ENCODE measurements at regions not wholly inside any gene's neighbourhood (a gene's known extent, or its start where the extent isn't known, plus 50 kb on each side); places are given as distances from the start of the nearest gene placed in this dataset.

DNA sequence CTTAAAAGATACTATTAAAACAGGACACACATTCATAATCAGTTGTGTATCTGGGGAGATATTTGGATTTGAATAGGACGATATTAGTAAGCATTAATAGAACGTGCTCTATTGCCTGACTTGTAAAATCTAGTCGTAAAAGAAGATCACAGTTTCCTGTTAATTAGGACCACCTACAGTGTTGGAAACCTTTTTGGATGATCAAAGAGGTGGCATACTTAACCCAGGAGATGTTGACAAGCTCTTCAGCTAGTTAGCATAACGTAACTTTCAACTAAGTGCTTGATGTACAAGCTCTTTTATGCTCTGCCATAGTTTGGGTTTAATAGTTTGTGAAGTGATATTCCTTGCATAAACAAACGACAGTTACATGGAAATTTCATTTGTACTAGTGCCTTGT is 293.3 kb upstream of the NR5A2 start:
- no peak for DNase-seq (ENCODE audit: low spot score)
- H2BK5ac ChIP-seq (ENCODE audit: low read length), result no peak overlapping the region
- WGBS, 2 donors (ENCODE audit: extremely low coverage in 2 of 2, insufficient read length in 2 of 2, insufficient replicate concordance in 1 of 2), result no CpG with 5 or more reads among the region's 5 CpGs

DNA sequence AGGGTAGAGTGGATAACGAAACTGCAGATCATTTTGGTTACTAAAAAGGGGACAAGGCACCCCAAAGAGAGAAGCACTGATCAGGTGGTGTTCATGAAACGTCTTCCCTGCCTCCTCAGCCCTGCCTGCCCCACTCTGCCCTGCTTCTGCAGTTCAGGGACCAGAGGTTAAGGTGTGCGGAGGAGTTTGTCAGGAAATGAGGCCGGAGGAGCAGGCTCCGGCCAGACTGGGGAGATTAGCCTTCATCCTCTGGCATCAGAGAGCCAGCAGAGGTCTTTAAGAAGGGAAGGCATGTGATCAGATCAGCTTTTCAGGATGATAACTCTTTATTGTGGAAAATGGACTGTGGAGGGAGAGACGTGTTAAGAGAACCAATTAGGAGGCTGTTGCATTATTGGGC is 291.9 kb upstream of the NR5A2 start:
- Histone ChIP-seq H3K4ac (ENCODE audit: low read length) (no peak overlapping the region), H4K8ac (ENCODE audit: low read depth, low read length) (no peak overlapping the region), H2AK5ac (ENCODE audit: low read depth, low read length) (no peak overlapping the region), H3K4me3 (ENCODE audit: low read length in 2 of 2) (no peak overlapping the region), H4K91ac (ENCODE audit: low read depth, low read length, poor library complexity) (no peak overlapping the region), H3K36me3 (replicated peaks in 1 of 2; ENCODE audit: control insufficient read depth in 2 of 2, insufficient read depth in 2 of 2, low read length in 2 of 2) (no peaks in the 10 kb centered on the region), H3K4me1 (ENCODE audit: control insufficient read depth in 2 of 2, insufficient read depth in 1 of 2, low read depth in 1 of 2, low read length in 2 of 2) (peaks cover 0 to 1% of the 10 kb centered on the region in 2 donors), H3K79me1 (ENCODE audit: low read depth, low read length) (no peaks in the 10 kb centered on the region), H3K14ac (ENCODE audit: low read length) (no peak overlapping the region), H2BK120ac (ENCODE audit: low read depth, low read length) (no peak overlapping the region), H3K18ac (ENCODE audit: low read length) (no peak overlapping the region), H3K9ac (ENCODE audit: low read depth, low read length, poor library complexity) (no peak overlapping the region), H3K27me3 (ENCODE audit: control insufficient read depth in 3 of 3, insufficient read depth in 3 of 3, low read depth in 1 of 3, low read length in 3 of 3) (no peaks in the 10 kb centered on the region), H3K27ac (replicated peaks; ENCODE audit: low read length) (no peak overlapping the region), H2BK15ac (ENCODE audit: low read length) (no peak overlapping the region), H3K23ac (ENCODE audit: low read depth, low read length, poor library complexity) (no peak overlapping the region), H2AFZ (ENCODE audit: low read length) (peak overlapping the region; percentile 74), H3K9me3 (replicated peaks in 1 of 2; ENCODE audit: control insufficient read depth in 2 of 2, insufficient read depth in 1 of 2, low read depth in 1 of 2, low read length in 2 of 2) (no peaks in the 10 kb centered on the region), H2BK12ac (ENCODE audit: low read length) (no peak overlapping the region), H2BK5ac (ENCODE audit: low read length) (no peak overlapping the region), H3K4me2 (ENCODE audit: insufficient read depth, low read length, poor library complexity, severe bottlenecking) (no peak overlapping the region)
- WGBS, 2 donors (ENCODE audit: extremely low coverage in 2 of 2, insufficient read length in 2 of 2, insufficient replicate concordance in 1 of 2), result no CpG with 5 or more reads among the region's 6 CpGs
- DNase-seq (ENCODE audit: low spot score), result no peak

More for the DNA sequence above, 293.3 kb upstream of the NR5A2 start:
- no peak overlapping the region for H3K27ac ChIP-seq (replicated peaks; ENCODE audit: low read length)
- H4K91ac ChIP-seq (ENCODE audit: low read depth, low read length, poor library complexity), result no peak overlapping the region
- no peak overlapping the region for H2AK5ac ChIP-seq (ENCODE audit: low read depth, low read length)
- no peak overlapping the region for H3K18ac ChIP-seq (ENCODE audit: low read length)
- no peak overlapping the region for H2BK120ac ChIP-seq (ENCODE audit: low read depth, low read length)
- H3K9me3 ChIP-seq (replicated peaks in 1 of 2; ENCODE audit: control insufficient read depth in 2 of 2, insufficient read depth in 1 of 2, low read depth in 1 of 2, low read length in 2 of 2), result no peaks in the 10 kb centered on the region
- no peaks in the 10 kb centered on the region for H3K27me3 ChIP-seq (ENCODE audit: control insufficient read depth in 3 of 3, insufficient read depth in 3 of 3, low read depth in 1 of 3, low read length in 3 of 3)
- no peak overlapping the region for H4K8ac ChIP-seq (ENCODE audit: low read depth, low read length)
- no peak overlapping the region for H3K9ac ChIP-seq (ENCODE audit: low read depth, low read length, poor library complexity)
- H2BK12ac ChIP-seq (ENCODE audit: low read length), result no peak overlapping the region
- no peak overlapping the region for H3K4me2 ChIP-seq (ENCODE audit: insufficient read depth, low read length, poor library complexity, severe bottlenecking)
- no peaks in the 10 kb centered on the region for H3K36me3 ChIP-seq (replicated peaks in 1 of 2; ENCODE audit: control insufficient read depth in 2 of 2, insufficient read depth in 2 of 2, low read length in 2 of 2)
- H3K79me1 ChIP-seq (ENCODE audit: low read depth, low read length), result no peaks in the 10 kb centered on the region
- H3K14ac ChIP-seq (ENCODE audit: low read length), result no peak overlapping the region
- no peak overlapping the region for H3K23ac ChIP-seq (ENCODE audit: low read depth, low read length, poor library complexity)
- no peak overlapping the region for H2BK15ac ChIP-seq (ENCODE audit: low read length)
- no peak overlapping the region for H3K4me3 ChIP-seq (ENCODE audit: low read length in 2 of 2)
- peaks cover 0 to 1% of the 10 kb centered on the region in 2 donors for H3K4me1 ChIP-seq (ENCODE audit: control insufficient read depth in 2 of 2, insufficient read depth in 1 of 2, low read depth in 1 of 2, low read length in 2 of 2)
- no peak overlapping the region for H2AFZ ChIP-seq (ENCODE audit: low read length)
- H3K4ac ChIP-seq (ENCODE audit: low read length), result no peak overlapping the region

DNA sequence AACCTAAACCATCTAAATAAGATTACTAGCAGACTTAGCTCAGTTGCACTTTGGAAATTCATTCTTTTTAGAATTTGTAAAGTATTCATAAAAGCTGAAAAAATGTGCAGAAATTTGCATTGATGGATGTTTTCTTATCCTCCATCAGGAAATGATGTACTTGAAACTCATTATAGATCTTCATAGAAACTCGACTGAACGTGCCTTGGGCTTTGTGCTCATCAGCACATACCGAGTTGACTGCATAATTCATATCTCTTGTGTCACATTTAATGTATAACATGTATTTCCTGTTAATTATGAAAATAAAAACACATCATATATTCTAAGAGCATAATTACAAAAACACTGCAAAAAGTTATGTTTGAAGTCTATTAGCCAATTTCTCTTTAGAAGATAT is 290.9 kb upstream of the NR5A2 start:
- Histone ChIP-seq H3K27ac (replicated peaks; ENCODE audit: low read length) (no peak overlapping the region), H3K4ac (ENCODE audit: low read length) (no peak overlapping the region), H2AFZ (ENCODE audit: low read length) (no peak overlapping the region)

DNA sequence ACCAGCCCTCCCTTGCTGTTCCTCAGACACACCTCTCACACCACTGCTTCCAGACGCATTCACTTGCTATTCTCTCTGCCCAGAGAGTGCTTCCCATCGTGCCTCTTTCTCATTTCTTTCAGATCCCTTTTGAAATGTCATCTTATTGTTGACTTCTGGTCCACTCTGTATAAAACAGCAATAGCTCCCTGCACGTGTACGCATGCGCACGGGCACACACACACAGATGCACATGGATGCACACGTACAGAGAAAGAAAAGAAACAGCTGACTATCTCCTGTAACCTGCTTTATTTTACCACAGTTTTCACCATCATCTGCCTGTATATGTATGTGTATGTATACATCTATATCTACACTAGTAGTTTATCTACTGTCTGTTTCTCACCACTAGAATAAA is 285.9 kb upstream of the NR5A2 start:
- WGBS, 2 donors (ENCODE audit: extremely low coverage in 2 of 2, insufficient read length in 2 of 2, insufficient replicate concordance in 1 of 2), result no CpG with 5 or more reads among the region's 7 CpGs
- Histone ChIP-seq H3K23ac (ENCODE audit: low read depth, low read length, poor library complexity) (no peak overlapping the region), H3K36me3 (replicated peaks in 1 of 2; ENCODE audit: control insufficient read depth in 2 of 2, insufficient read depth in 2 of 2, low read length in 2 of 2) (no peaks in the 10 kb centered on the region), H4K8ac (ENCODE audit: low read depth, low read length) (no peak overlapping the region), H2BK5ac (ENCODE audit: low read length) (no peak overlapping the region), H3K4me1 (ENCODE audit: control insufficient read depth in 2 of 2, insufficient read depth in 1 of 2, low read depth in 1 of 2, low read length in 2 of 2) (no peaks in the 10 kb centered on the region), H3K9me3 (replicated peaks in 1 of 2; ENCODE audit: control insufficient read depth in 2 of 2, insufficient read depth in 1 of 2, low read depth in 1 of 2, low read length in 2 of 2) (no peaks in the 10 kb centered on the region), H3K4ac (ENCODE audit: low read length) (no peak overlapping the region), H2BK12ac (ENCODE audit: low read length) (no peak overlapping the region), H3K4me2 (ENCODE audit: insufficient read depth, low read length, poor library complexity, severe bottlenecking) (no peak overlapping the region), H2AFZ (ENCODE audit: low read length) (no peak overlapping the region), H3K79me1 (ENCODE audit: low read depth, low read length) (no peaks in the 10 kb centered on the region), H3K9ac (ENCODE audit: low read depth, low read length, poor library complexity) (no peak overlapping the region), H3K18ac (ENCODE audit: low read length) (no peak overlapping the region), H2BK120ac (ENCODE audit: low read depth, low read length) (no peak overlapping the region), H4K91ac (ENCODE audit: low read depth, low read length, poor library complexity) (no peak overlapping the region), H2BK15ac (ENCODE audit: low read length) (no peak overlapping the region), H3K27ac (replicated peaks; ENCODE audit: low read length) (no peak overlapping the region), H2AK5ac (ENCODE audit: low read depth, low read length) (no peak overlapping the region), H3K14ac (ENCODE audit: low read length) (no peak overlapping the region), H3K27me3 (ENCODE audit: control insufficient read depth in 3 of 3, insufficient read depth in 3 of 3, low read depth in 1 of 3, low read length in 3 of 3) (no peaks in the 10 kb centered on the region), H3K4me3 (ENCODE audit: low read length in 2 of 2) (no peak overlapping the region)
- DNase-seq (ENCODE audit: low spot score), result no peak

More for the DNA sequence above, 290.9 kb upstream of the NR5A2 start:
- Histone ChIP-seq H2BK5ac (ENCODE audit: low read length) (no peak overlapping the region), H3K4me2 (ENCODE audit: insufficient read depth, low read length, poor library complexity, severe bottlenecking) (no peak overlapping the region), H2BK120ac (ENCODE audit: low read depth, low read length) (no peak overlapping the region), H3K4me3 (ENCODE audit: low read length in 2 of 2) (no peak overlapping the region), H3K4me1 (ENCODE audit: control insufficient read depth in 2 of 2, insufficient read depth in 1 of 2, low read depth in 1 of 2, low read length in 2 of 2) (peaks cover 0 to 1% of the 10 kb centered on the region in 2 donors), H3K36me3 (replicated peaks in 1 of 2; ENCODE audit: control insufficient read depth in 2 of 2, insufficient read depth in 2 of 2, low read length in 2 of 2) (no peaks in the 10 kb centered on the region), H3K18ac (ENCODE audit: low read length) (no peak overlapping the region), H4K91ac (ENCODE audit: low read depth, low read length, poor library complexity) (no peak overlapping the region), H2BK12ac (ENCODE audit: low read length) (no peak overlapping the region), H3K9me3 (replicated peaks in 1 of 2; ENCODE audit: control insufficient read depth in 2 of 2, insufficient read depth in 1 of 2, low read depth in 1 of 2, low read length in 2 of 2) (no peaks in the 10 kb centered on the region), H3K27me3 (ENCODE audit: control insufficient read depth in 3 of 3, insufficient read depth in 3 of 3, low read depth in 1 of 3, low read length in 3 of 3) (no peaks in the 10 kb centered on the region), H3K79me1 (ENCODE audit: low read depth, low read length) (no peaks in the 10 kb centered on the region), H2BK15ac (ENCODE audit: low read length) (no peak overlapping the region), H3K9ac (ENCODE audit: low read depth, low read length, poor library complexity) (no peak overlapping the region), H3K14ac (ENCODE audit: low read length) (no peak overlapping the region), H3K23ac (ENCODE audit: low read depth, low read length, poor library complexity) (no peak overlapping the region), H4K8ac (ENCODE audit: low read depth, low read length) (no peak overlapping the region), H2AK5ac (ENCODE audit: low read depth, low read length) (no peak overlapping the region)
- WGBS, 2 donors (ENCODE audit: extremely low coverage in 2 of 2, insufficient read length in 2 of 2, insufficient replicate concordance in 1 of 2), result no CpG with 5 or more reads among the region's 3 CpGs
- DNase-seq (ENCODE audit: low spot score), result no peak
